ENCODE measurements at regions not wholly inside any gene's neighbourhood (a gene's known extent, or its start where the extent isn't known, plus 50 kb on each side); places are given as distances from the start of the nearest gene placed in this dataset.

DNA sequence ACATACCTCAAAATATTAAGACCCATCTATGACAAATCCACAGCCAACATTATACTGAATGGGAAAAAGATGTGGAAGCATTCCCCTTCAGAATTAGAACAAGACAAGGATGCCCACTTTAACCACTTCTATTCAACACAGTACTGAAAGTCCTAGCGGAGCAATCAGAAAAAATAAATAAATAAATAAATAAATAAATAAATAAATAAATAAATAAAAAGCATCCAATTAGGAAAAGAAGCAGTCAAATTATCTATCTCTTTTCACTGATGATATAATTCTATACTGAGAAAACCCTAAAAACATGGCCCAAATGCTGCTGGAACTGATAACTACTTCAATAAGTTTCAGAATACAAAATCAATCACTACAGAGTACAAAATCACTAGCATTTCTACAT, 67.5 kb downstream of the PRR32 start:
- peaks cover 0 to 16% (median 3%) of the 10 kb centered on the region in 4 donors for H3K9me3 ChIP-seq (ENCODE audit: control insufficient read depth in 4 of 4, insufficient read depth in 3 of 4, low read length in 3 of 4)
- H3K4me1 ChIP-seq (ENCODE audit: control insufficient read depth in 5 of 5, insufficient read depth in 5 of 5, low read length in 5 of 5): no peaks in the 10 kb centered on the region
- H3K9ac ChIP-seq (ENCODE audit: insufficient read depth in 1 of 2, low read length in 2 of 2): no peak overlapping the region
- WGBS, 2 donors: 77 to 100% methylated on average over 1 of the region's 1 CpG
- H3K27ac ChIP-seq (ENCODE audit: low read depth in 1 of 2, low read length in 1 of 2): no peak overlapping the region
- H3K27me3 ChIP-seq (ENCODE audit: control insufficient read depth in 3 of 3, insufficient read depth in 3 of 3, low read length in 2 of 3): no peaks in the 10 kb centered on the region
- no peak for TF ChIP-seq CTCF (IDR thresholded peaks at IDR 0.05; ENCODE audit: control extremely low read depth, extremely low read depth)
- DNase-seq (no peak), ATAC-seq (ENCODE audit: insufficient read depth, low FRiP score) (no peak)
- no peak overlapping the region for H3K4me3 ChIP-seq
- H3K36me3 ChIP-seq (ENCODE audit: control insufficient read depth in 4 of 4, insufficient read depth in 4 of 4, low read length in 4 of 4): no peaks in the 10 kb centered on the region

DNA sequence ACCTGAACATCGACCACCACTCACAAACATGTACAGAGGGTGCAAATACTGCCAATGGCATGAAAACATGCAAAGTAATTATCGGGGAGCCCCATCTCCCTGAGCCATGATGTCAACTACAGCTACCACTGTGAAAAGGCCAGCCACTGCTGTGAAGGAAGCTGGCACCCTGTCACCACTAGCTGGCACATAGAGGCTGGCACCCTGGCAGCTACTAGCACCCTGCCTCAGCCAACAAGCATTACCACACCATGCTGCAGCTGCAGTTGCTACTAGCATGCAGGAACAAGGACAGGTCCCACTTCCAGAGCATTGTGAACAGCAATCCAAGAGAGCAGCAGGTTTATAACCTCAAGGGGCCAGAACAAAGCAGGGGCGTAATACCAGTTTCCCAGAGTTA, 81.4 kb downstream of the PRR32 start:
- H3K27ac ChIP-seq (ENCODE audit: low read depth in 1 of 2, low read length in 1 of 2): no peak overlapping the region
- no peak for TF ChIP-seq CTCF (IDR thresholded peaks at IDR 0.05; ENCODE audit: control extremely low read depth, extremely low read depth)
- DNase-seq (no peak), ATAC-seq (ENCODE audit: insufficient read depth, low FRiP score) (no peak)
- no peaks in the 10 kb centered on the region for H3K4me1 ChIP-seq (ENCODE audit: control insufficient read depth in 5 of 5, insufficient read depth in 5 of 5, low read length in 5 of 5)
- no peak overlapping the region for H3K9ac ChIP-seq (ENCODE audit: insufficient read depth in 1 of 2, low read length in 2 of 2)
- H3K9me3 ChIP-seq (ENCODE audit: control insufficient read depth in 4 of 4, insufficient read depth in 3 of 4, low read length in 3 of 4): peaks cover 0 to 2% (median 0%) of the 10 kb centered on the region in 4 donors
- H3K36me3 ChIP-seq (ENCODE audit: control insufficient read depth in 4 of 4, insufficient read depth in 4 of 4, low read length in 4 of 4): no peaks in the 10 kb centered on the region
- H3K4me3 ChIP-seq: no peak overlapping the region
- WGBS, 2 donors: 75 to 94% methylated on average over 3 of the region's 3 CpGs
- H3K27me3 ChIP-seq (ENCODE audit: control insufficient read depth in 3 of 3, insufficient read depth in 3 of 3, low read length in 2 of 3): no peaks in the 10 kb centered on the region

- H3K4me1 ChIP-seq (ENCODE audit: control insufficient read depth in 5 of 5, insufficient read depth in 5 of 5, low read length in 5 of 5): no peaks in the 10 kb centered on the region
- H3K27ac ChIP-seq (ENCODE audit: low read depth in 1 of 2, low read length in 1 of 2): no peak overlapping the region
- WGBS, 2 donors: 87 to 91% methylated on average over 1 of the region's 1 CpG
Observed at GRCh38 chrX:126929071-126929470, 109.5 kb downstream of the PRR32 start.

More at GRCh38 chrX:126929071-126929470, 109.5 kb downstream of the PRR32 start:
- no peak for TF ChIP-seq CTCF (IDR thresholded peaks at IDR 0.05; ENCODE audit: control extremely low read depth, extremely low read depth)
- no peak overlapping the region for H3K4me3 ChIP-seq
- no peaks in the 10 kb centered on the region for H3K27me3 ChIP-seq (ENCODE audit: control insufficient read depth in 3 of 3, insufficient read depth in 3 of 3, low read length in 2 of 3)
- no peak for ATAC-seq (ENCODE audit: insufficient read depth, low FRiP score)
- no peak overlapping the region for H3K9ac ChIP-seq (ENCODE audit: insufficient read depth in 1 of 2, low read length in 2 of 2)
- no peak for DNase-seq
- H3K9me3 ChIP-seq (ENCODE audit: control insufficient read depth in 4 of 4, insufficient read depth in 3 of 4, low read length in 3 of 4): peaks cover 0 to 11% (median 2%) of the 10 kb centered on the region in 4 donors
- no peaks in the 10 kb centered on the region for H3K36me3 ChIP-seq (ENCODE audit: control insufficient read depth in 4 of 4, insufficient read depth in 4 of 4, low read length in 4 of 4)
